ENCODE measurements at regions not wholly inside any gene's neighbourhood (a gene's known extent, or its start where the extent isn't known, plus 50 kb on each side); places are given as distances from the start of the nearest gene placed in this dataset.
"Not testable (repeated sequence)": the region's sequence is repeated elsewhere in the genome, so short reads cannot be mapped to it uniquely, and the experiment has no call there.

- no peak overlapping the region for H3K4me3 Mint-ChIP-seq
- DNase-seq, result no peak
- H3K9me3 Mint-ChIP-seq, result peaks cover 0 to 7% (median 0%) of the 10 kb centered on the region in 7 donors
- H3K27ac Mint-ChIP-seq, result no peak overlapping the region
- no peaks in the 10 kb centered on the region for H3K4me1 Mint-ChIP-seq
- no peak for ATAC-seq (ENCODE audit: low read depth in 2 of 2)
- H3K36me3 Mint-ChIP-seq, result no peaks in the 10 kb centered on the region
- H3K27me3 Mint-ChIP-seq, result peaks cover 0 to 4% (median 0%) of the 10 kb centered on the region in 3 donors
Measured at GRCh38 chr10:32144817-32145688, 88.8 kb upstream of the KIF5B start.

GRCh38 chr10:32143302-32143847, 87.2 kb upstream of the KIF5B start:
- Mint-ChIP-seq H3K27ac (no peak overlapping the region), H3K9me3 (peaks cover 0 to 7% (median 0%) of the 10 kb centered on the region in 7 donors), H3K27me3 (no peaks in the 10 kb centered on the region), H3K4me1 (no peaks in the 10 kb centered on the region), H3K4me3 (no peak overlapping the region), H3K36me3 (no peaks in the 10 kb centered on the region)
- ATAC-seq (ENCODE audit: low read depth in 2 of 2), result no peak
- DNase-seq, result no peak

GRCh38 chr10:32142646-32143045, 86.4 kb upstream of the KIF5B start:
- H3K27me3 Mint-ChIP-seq, result no peaks in the 10 kb centered on the region
- no peak for ATAC-seq (ENCODE audit: low read depth in 2 of 2)

GRCh38 chr10:32141018-32141807, 85.0 kb upstream of the KIF5B start:
- H3K4me3 Mint-ChIP-seq, result no peak overlapping the region
- no peaks in the 10 kb centered on the region for H3K27me3 Mint-ChIP-seq
- no peaks in the 10 kb centered on the region for H3K4me1 Mint-ChIP-seq
- H3K9me3 Mint-ChIP-seq, result no peaks in the 10 kb centered on the region
- no peak overlapping the region for H3K27ac Mint-ChIP-seq
- no peak for DNase-seq
- H3K36me3 Mint-ChIP-seq, result no peaks in the 10 kb centered on the region
- ATAC-seq (ENCODE audit: low read depth in 2 of 2), result no peak

More at GRCh38 chr10:32142646-32143045, 86.4 kb upstream of the KIF5B start:
- Mint-ChIP-seq H3K9me3 (peaks cover 0 to 1% (median 0%) of the 10 kb centered on the region in 7 donors), H3K4me1 (no peaks in the 10 kb centered on the region), H3K27ac (no peak overlapping the region), H3K36me3 (no peaks in the 10 kb centered on the region), H3K4me3 (no peak overlapping the region)
- DNase-seq, result no peak

- H3K9me3 Mint-ChIP-seq, result no peaks in the 10 kb centered on the region
- no peaks in the 10 kb centered on the region for H3K36me3 Mint-ChIP-seq
Measured at GRCh38 chr10:32140403-32140802, 84.2 kb upstream of the KIF5B start.

GRCh38 chr10:32139223-32140073, 83.2 kb upstream of the KIF5B start:
- H3K27me3 Mint-ChIP-seq, result no peaks in the 10 kb centered on the region
- H3K9me3 Mint-ChIP-seq, result no peaks in the 10 kb centered on the region
- no peak for ATAC-seq (ENCODE audit: low read depth in 2 of 2)

More at GRCh38 chr10:32140403-32140802, 84.2 kb upstream of the KIF5B start:
- no peaks in the 10 kb centered on the region for H3K27me3 Mint-ChIP-seq
- H3K4me1 Mint-ChIP-seq, result no peaks in the 10 kb centered on the region
- DNase-seq (no peak), ATAC-seq (ENCODE audit: low read depth in 2 of 2) (no peak)
- H3K4me3 Mint-ChIP-seq, result no peak overlapping the region
- peak overlapping the region in 1 of 6 donors; percentile 8 for H3K27ac Mint-ChIP-seq

GRCh38 chr10:32136927-32137326, 80.7 kb upstream of the KIF5B start:
- not testable (repeated sequence) for H3K36me3 Mint-ChIP-seq; H3K9me3 Mint-ChIP-seq; H3K27me3 Mint-ChIP-seq; DNase-seq; ATAC-seq (ENCODE audit: low read depth in 2 of 2); H3K4me3 Mint-ChIP-seq; H3K27ac Mint-ChIP-seq; H3K4me1 Mint-ChIP-seq

More at GRCh38 chr10:32139223-32140073, 83.2 kb upstream of the KIF5B start:
- Mint-ChIP-seq H3K36me3 (no peaks in the 10 kb centered on the region), H3K27ac (no peak overlapping the region), H3K4me3 (no peak overlapping the region), H3K4me1 (no peaks in the 10 kb centered on the region)
- DNase-seq, result no peak

GRCh38 chr10:32135796-32136195, 79.6 kb upstream of the KIF5B start:
- not testable (repeated sequence) for H3K27ac Mint-ChIP-seq; H3K4me3 Mint-ChIP-seq; H3K9me3 Mint-ChIP-seq; H3K27me3 Mint-ChIP-seq; H3K4me1 Mint-ChIP-seq; H3K36me3 Mint-ChIP-seq; DNase-seq; ATAC-seq (ENCODE audit: low read depth in 2 of 2)

- no peak overlapping the region for H3K27ac Mint-ChIP-seq
- peaks cover 0 to 5% (median 0%) of the 10 kb centered on the region in 3 donors for H3K27me3 Mint-ChIP-seq
- no peaks in the 10 kb centered on the region for H3K9me3 Mint-ChIP-seq
Measured at GRCh38 chr10:32132357-32132946, 76.2 kb upstream of the KIF5B start.

GRCh38 chr10:32131388-32131787, 75.2 kb upstream of the KIF5B start:
- Mint-ChIP-seq H3K9me3 (no peaks in the 10 kb centered on the region), H3K4me1 (no peaks in the 10 kb centered on the region), H3K27ac (no peak overlapping the region), H3K36me3 (no peaks in the 10 kb centered on the region), H3K27me3 (peaks cover 0 to 5% (median 0%) of the 10 kb centered on the region in 3 donors), H3K4me3 (no peak overlapping the region)
- ATAC-seq (ENCODE audit: low read depth in 2 of 2), result no peak
- no peak for DNase-seq

More at GRCh38 chr10:32132357-32132946, 76.2 kb upstream of the KIF5B start:
- H3K36me3 Mint-ChIP-seq, result no peaks in the 10 kb centered on the region
- H3K4me3 Mint-ChIP-seq, result no peak overlapping the region
- no peaks in the 10 kb centered on the region for H3K4me1 Mint-ChIP-seq
- DNase-seq (no peak), ATAC-seq (ENCODE audit: low read depth in 2 of 2) (no peak)

GRCh38 chr10:32130788-32131187, 74.6 kb upstream of the KIF5B start:
- ATAC-seq (ENCODE audit: low read depth in 2 of 2), result no peak
- no peak overlapping the region for H3K4me3 Mint-ChIP-seq
- peaks cover 0 to 5% (median 0%) of the 10 kb centered on the region in 3 donors for H3K27me3 Mint-ChIP-seq
- H3K4me1 Mint-ChIP-seq, result no peaks in the 10 kb centered on the region
- no peak overlapping the region for H3K27ac Mint-ChIP-seq
- no peak for DNase-seq
- H3K36me3 Mint-ChIP-seq, result no peaks in the 10 kb centered on the region
- H3K9me3 Mint-ChIP-seq, result no peaks in the 10 kb centered on the region

- no peak overlapping the region for H3K27ac Mint-ChIP-seq
- DNase-seq, result no peak
- no peak overlapping the region for H3K4me3 Mint-ChIP-seq
- no peaks in the 10 kb centered on the region for H3K4me1 Mint-ChIP-seq
- ATAC-seq (ENCODE audit: low read depth in 2 of 2), result no peak
- H3K9me3 Mint-ChIP-seq, result peaks cover 4 to 24% (median 15%) of the 10 kb centered on the region in 7 donors
- H3K27me3 Mint-ChIP-seq, result peaks cover 0 to 14% (median 12%) of the 10 kb centered on the region in 3 donors
- no peaks in the 10 kb centered on the region for H3K36me3 Mint-ChIP-seq
Measured at GRCh38 chr10:32125023-32125422, 68.8 kb upstream of the KIF5B start.
